ENCODE measurements at regions not wholly inside any gene's neighbourhood (a gene's known extent, or its start where the extent isn't known, plus 50 kb on each side); places are given as distances from the start of the nearest gene placed in this dataset.
A peak's percentile ranks its signal among the peaks of the same experiment; 100 is the strongest.

- H2AFZ ChIP-seq (ENCODE audit: low read depth, low read length): no peak overlapping the region
- no peaks in the 10 kb centered on the region for H3K9me3 ChIP-seq (ENCODE audit: insufficient read depth, low read length, severe bottlenecking)
- DNase-seq: no peak
- H3K4me3 ChIP-seq (ENCODE audit: low read depth in 1 of 2, low read length in 2 of 2): no peak overlapping the region
- H3K4me1 ChIP-seq (ENCODE audit: insufficient read depth, low read length): no peaks in the 10 kb centered on the region
- H3K4me2 ChIP-seq (ENCODE audit: insufficient read depth, low read length): no peak overlapping the region
- TF ChIP-seq CTCF (IDR thresholded peaks at IDR 0.05; ENCODE audit: borderline replicate concordance, extremely low read depth, low read length, poor library complexity, severe bottlenecking): no peak
- TF ChIP-seq EZH2 (IDR thresholded peaks at IDR 0.05; ENCODE audit: borderline replicate concordance, low read depth, low read length, severe bottlenecking): no peak
- H3K9ac ChIP-seq (ENCODE audit: low read depth, low read length): no peak overlapping the region
- H3K27ac ChIP-seq (ENCODE audit: low read length): no peak overlapping the region
- no peak for ATAC-seq (ENCODE audit: insufficient read depth, low read depth)
- no peaks in the 10 kb centered on the region for H3K27me3 ChIP-seq (ENCODE audit: insufficient read depth, low read length, poor library complexity)
- no peaks in the 10 kb centered on the region for H3K36me3 ChIP-seq (ENCODE audit: insufficient read depth, low read length)
- no peaks in the 10 kb centered on the region for H4K20me1 ChIP-seq (ENCODE audit: insufficient read depth, low read length)
- H3K79me2 ChIP-seq (ENCODE audit: insufficient read depth, low read length): no peaks in the 10 kb centered on the region
Measured at GRCh38 chr13:50187352-50188029, 172.2 kb downstream of the KCNRG start.

- Histone ChIP-seq H3K9ac (ENCODE audit: low read depth, low read length) (no peak overlapping the region), H3K27ac (ENCODE audit: low read length) (no peak overlapping the region), H4K20me1 (ENCODE audit: insufficient read depth, low read length) (no peaks in the 10 kb centered on the region), H3K4me2 (ENCODE audit: insufficient read depth, low read length) (no peak overlapping the region), H2AFZ (ENCODE audit: low read depth, low read length) (no peak overlapping the region), H3K9me3 (ENCODE audit: insufficient read depth, low read length, severe bottlenecking) (no peaks in the 10 kb centered on the region), H3K36me3 (ENCODE audit: insufficient read depth, low read length) (no peaks in the 10 kb centered on the region), H3K4me1 (ENCODE audit: insufficient read depth, low read length) (no peaks in the 10 kb centered on the region), H3K79me2 (ENCODE audit: insufficient read depth, low read length) (no peaks in the 10 kb centered on the region), H3K4me3 (ENCODE audit: low read depth in 1 of 2, low read length in 2 of 2) (no peak overlapping the region), H3K27me3 (ENCODE audit: insufficient read depth, low read length, poor library complexity) (no peaks in the 10 kb centered on the region)
- no peak for DNase-seq
- no peak for ATAC-seq (ENCODE audit: insufficient read depth, low read depth)
- TF ChIP-seq EZH2 (IDR thresholded peaks at IDR 0.05; ENCODE audit: borderline replicate concordance, low read depth, low read length, severe bottlenecking): no peak
- no peak for TF ChIP-seq CTCF (IDR thresholded peaks at IDR 0.05; ENCODE audit: borderline replicate concordance, extremely low read depth, low read length, poor library complexity, severe bottlenecking)
Measured at GRCh38 chr13:50188696-50189095, 173.5 kb downstream of the KCNRG start.

- H2AFZ ChIP-seq (ENCODE audit: low read depth, low read length): no peak overlapping the region
- no peak overlapping the region for H3K27ac ChIP-seq (ENCODE audit: low read length)
- no peaks in the 10 kb centered on the region for H3K9me3 ChIP-seq (ENCODE audit: insufficient read depth, low read length, severe bottlenecking)
- DNase-seq (no peak), ATAC-seq (ENCODE audit: insufficient read depth, low read depth) (no peak)
- H3K4me2 ChIP-seq (ENCODE audit: insufficient read depth, low read length): no peak overlapping the region
- H3K9ac ChIP-seq (ENCODE audit: low read depth, low read length): no peak overlapping the region
- no peaks in the 10 kb centered on the region for H4K20me1 ChIP-seq (ENCODE audit: insufficient read depth, low read length)
- no peaks in the 10 kb centered on the region for H3K27me3 ChIP-seq (ENCODE audit: insufficient read depth, low read length, poor library complexity)
- no peak for TF ChIP-seq EZH2 (IDR thresholded peaks at IDR 0.05; ENCODE audit: borderline replicate concordance, low read depth, low read length, severe bottlenecking)
- TF ChIP-seq CTCF (IDR thresholded peaks at IDR 0.05; ENCODE audit: borderline replicate concordance, extremely low read depth, low read length, poor library complexity, severe bottlenecking): peak; percentile 37
- no peak overlapping the region for H3K4me3 ChIP-seq (ENCODE audit: low read depth in 1 of 2, low read length in 2 of 2)
- H3K36me3 ChIP-seq (ENCODE audit: insufficient read depth, low read length): no peaks in the 10 kb centered on the region
- H3K4me1 ChIP-seq (ENCODE audit: insufficient read depth, low read length): no peaks in the 10 kb centered on the region
- no peaks in the 10 kb centered on the region for H3K79me2 ChIP-seq (ENCODE audit: insufficient read depth, low read length)
Measured at GRCh38 chr13:50189450-50189849, 174.2 kb downstream of the KCNRG start.
